Skeletal muscle tissue (tissue), 3 donors: ENCODE measurements at regions not wholly inside any gene's neighbourhood (a gene's known extent, or its start where the extent isn't known, plus 50 kb on each side); places are given as distances from the start of the nearest gene placed in this dataset.

Experiments used
- H3K27ac ChIP-seq: one replicate; pipeline ENCODE4 v1.7.0; 2013; ENCODE audit warnings: mild to moderate bottlenecking, low read depth, low read length, inconsistent platforms
- H3K27me3 ChIP-seq, 3 donors: one replicate each; pipeline ENCODE4 v1.7.0; 2013; ENCODE audit warnings: low read length in 3 of 3; ENCODE audit not compliant: control insufficient read depth in 3 of 3, insufficient read depth in 3 of 3
- H3K36me3 ChIP-seq, 3 donors: one replicate each; pipeline ENCODE4 v1.7.0; 2013; ENCODE audit warnings: low read length in 3 of 3; ENCODE audit not compliant: control insufficient read depth in 3 of 3, insufficient read depth in 3 of 3
- H3K4me1 ChIP-seq, 3 donors: one replicate each; pipeline ENCODE4 v1.7.0; 2013; ENCODE audit warnings: low read length in 3 of 3, mild to moderate bottlenecking in 3 of 3; ENCODE audit not compliant: control insufficient read depth in 3 of 3, insufficient read depth in 3 of 3
- H3K4me3 ChIP-seq, 3 donors: one replicate each; pipeline ENCODE4 v1.7.0; 2013; ENCODE audit warnings: low read length in 3 of 3
- H3K9ac ChIP-seq, 3 donors: one replicate each; pipeline ENCODE4 v1.7.0; 2013; ENCODE audit warnings: low read length in 3 of 3, mild to moderate bottlenecking in 3 of 3, moderate library complexity in 2 of 3, low read depth in 1 of 3
- H3K9me3 ChIP-seq, 3 donors: one replicate each; pipeline ENCODE4 v1.7.0; 2013; ENCODE audit warnings: low read length in 3 of 3; ENCODE audit not compliant: control insufficient read depth in 3 of 3
- donor health status: Osteomylitis.

DNA sequence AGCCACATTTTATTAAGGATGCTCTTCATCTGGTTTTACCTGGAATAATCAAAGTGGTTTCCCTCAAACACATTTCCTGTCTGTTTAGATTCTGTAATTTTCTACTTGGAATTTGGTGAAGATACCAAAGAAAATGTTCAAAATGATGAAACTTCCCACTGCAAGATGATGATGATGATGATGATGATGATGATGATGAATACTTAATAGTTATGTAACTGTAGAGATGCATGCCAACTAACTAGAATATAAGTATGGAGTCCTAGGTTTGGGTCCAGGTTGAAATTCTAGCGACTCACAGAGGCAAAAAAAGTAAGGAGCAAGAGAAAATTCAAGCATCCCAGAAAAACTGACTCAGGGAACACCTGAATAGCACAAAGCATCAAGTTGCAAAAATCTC is 104.0 kb upstream of the KIAA1217 start:
- H3K27ac ChIP-seq, result no peak overlapping the region
- no peak overlapping the region for H3K4me3 ChIP-seq
- H3K36me3 ChIP-seq, result no peaks in the 10 kb centered on the region
- H3K4me1 ChIP-seq, result peaks cover 0 to 4% (median 2%) of the 10 kb centered on the region in 3 donors
- H3K9ac ChIP-seq, result no peak overlapping the region
- H3K9me3 ChIP-seq, result no peaks in the 10 kb centered on the region
- H3K27me3 ChIP-seq, result no peaks in the 10 kb centered on the region

DNA sequence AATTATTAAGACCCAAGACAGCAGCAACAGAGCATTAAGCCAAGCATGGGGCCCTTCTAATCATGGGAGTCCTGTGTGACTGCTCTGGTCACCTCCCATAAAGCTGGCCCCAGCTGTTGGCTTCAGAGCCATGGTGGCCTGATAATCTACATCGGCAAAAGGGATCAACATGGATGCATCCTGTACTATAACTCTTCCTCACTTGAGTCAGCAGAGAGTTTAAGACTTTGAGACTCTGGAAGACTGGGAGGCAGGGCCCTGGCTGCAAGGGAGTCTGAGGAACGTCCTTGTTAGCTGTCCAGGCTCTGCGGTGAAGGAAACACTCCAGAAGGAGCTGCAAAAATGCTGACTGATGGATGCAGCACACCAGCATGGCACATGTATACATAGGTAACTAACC is 95.0 kb upstream of the KIAA1217 start:
- peaks cover 29 to 33% (median 31%) of the 10 kb centered on the region in 3 donors for H3K4me1 ChIP-seq
- peak overlapping the region in 1 of 3 donors; percentile 12 for H3K9ac ChIP-seq
- no peaks in the 10 kb centered on the region for H3K36me3 ChIP-seq
- H3K27ac ChIP-seq, result peak overlapping the region; percentile 97
- no peaks in the 10 kb centered on the region for H3K27me3 ChIP-seq
- H3K9me3 ChIP-seq, result no peaks in the 10 kb centered on the region
- H3K4me3 ChIP-seq, result no peak overlapping the region

DNA sequence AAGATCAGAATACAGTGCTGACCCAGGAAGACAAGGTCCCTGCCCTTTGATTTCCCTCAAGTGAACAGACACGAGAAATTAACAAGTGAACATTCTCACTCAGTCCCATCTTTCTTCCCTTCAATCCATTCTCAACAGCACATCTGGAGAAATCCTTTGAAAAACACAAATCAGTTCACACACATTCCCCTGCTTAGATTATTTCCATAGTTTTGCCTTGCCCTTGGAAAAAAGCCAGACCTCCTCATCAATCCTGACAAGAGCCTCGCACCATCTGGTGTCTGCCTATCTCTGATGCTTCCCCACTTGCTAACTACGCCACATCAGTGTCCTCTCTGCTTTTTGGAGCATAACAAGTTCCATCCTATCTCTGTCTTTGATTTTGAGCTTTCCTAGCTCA is 94.4 kb upstream of the KIAA1217 start:
- peak overlapping the region; percentile 54 to 64 (median 57) for H3K9ac ChIP-seq
- no peaks in the 10 kb centered on the region for H3K9me3 ChIP-seq
- H3K4me3 ChIP-seq, result no peak overlapping the region
- peak overlapping the region; percentile 97 for H3K27ac ChIP-seq
- H3K36me3 ChIP-seq, result no peaks in the 10 kb centered on the region
- peaks cover 29 to 34% (median 31%) of the 10 kb centered on the region in 3 donors for H3K4me1 ChIP-seq
- no peaks in the 10 kb centered on the region for H3K27me3 ChIP-seq

DNA sequence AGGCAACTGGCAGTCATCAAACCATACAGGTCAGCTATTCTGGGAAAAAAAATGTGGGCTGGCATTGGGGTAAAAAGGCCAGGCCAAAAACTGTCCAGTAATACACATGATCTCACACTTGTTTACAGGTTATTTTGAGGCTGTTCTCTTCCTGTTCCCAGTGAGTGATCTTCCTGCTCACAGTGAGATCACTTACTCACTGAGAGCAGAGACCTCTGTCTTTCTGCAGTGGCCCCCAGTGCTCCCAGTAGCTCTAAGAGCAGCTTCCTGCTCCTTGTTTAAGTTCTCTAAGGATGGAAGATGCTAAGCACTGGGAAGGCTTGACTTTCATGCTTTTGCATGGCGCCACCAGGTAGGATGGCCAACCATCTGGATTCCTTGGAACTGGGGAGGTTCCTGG is 93.5 kb upstream of the KIAA1217 start:
- H3K36me3 ChIP-seq, result no peaks in the 10 kb centered on the region
- H3K9ac ChIP-seq, result peak overlapping the region; percentile 57 to 87 (median 75)
- H3K27me3 ChIP-seq, result no peaks in the 10 kb centered on the region
- peaks cover 29 to 43% (median 31%) of the 10 kb centered on the region in 3 donors for H3K4me1 ChIP-seq
- H3K9me3 ChIP-seq, result no peaks in the 10 kb centered on the region
- H3K4me3 ChIP-seq, result peak overlapping the region; percentile 31 to 73 (median 60)
- peak overlapping the region; percentile 97 for H3K27ac ChIP-seq

DNA sequence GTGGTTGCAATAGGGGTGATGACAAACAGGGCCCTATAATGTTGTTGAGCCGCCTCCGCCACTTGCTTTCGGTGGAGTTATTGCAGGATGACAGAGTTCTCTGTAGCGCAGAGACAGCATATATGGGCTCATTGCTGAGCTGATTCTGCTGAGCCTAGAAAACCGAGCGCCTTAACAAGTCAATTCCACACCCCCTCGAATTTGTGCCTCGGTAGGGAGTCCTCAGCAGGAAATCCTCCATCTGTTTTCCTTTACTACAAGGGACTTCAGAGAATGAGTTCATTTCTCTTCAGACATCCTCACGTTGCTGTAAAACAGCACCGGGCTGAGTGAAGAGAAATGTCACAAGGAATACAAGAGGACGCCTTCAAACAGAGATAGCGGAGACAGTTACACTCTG is 90.7 kb upstream of the KIAA1217 start:
- peak overlapping the region; percentile 97 for H3K27ac ChIP-seq

DNA sequence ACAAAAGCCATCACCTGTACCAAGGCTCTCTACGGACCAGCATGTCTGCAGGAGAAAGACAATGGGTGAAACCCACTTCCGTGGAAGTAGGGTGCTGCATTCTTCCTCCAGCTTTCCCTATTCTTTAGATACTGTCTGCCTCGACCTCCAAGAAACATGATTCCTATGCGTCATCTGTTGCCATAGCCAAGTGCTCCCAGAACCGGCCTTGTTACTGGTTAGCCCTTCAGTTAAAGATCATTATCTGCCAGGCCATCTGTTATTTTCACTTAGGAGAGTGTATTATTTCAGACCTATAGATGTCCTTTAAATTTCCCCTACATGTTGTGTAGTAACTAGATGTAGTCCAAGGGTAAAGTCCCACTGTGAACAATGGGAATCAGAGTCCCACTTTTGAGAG is 89.0 kb upstream of the KIAA1217 start:
- Histone ChIP-seq H3K4me3 (peak overlapping the region; percentile 5 to 37 (median 10)), H3K27ac (peak overlapping the region; percentile 21), H3K4me1 (peaks cover 10 to 21% (median 10%) of the 10 kb centered on the region in 3 donors), H3K9ac (peak overlapping the region in 1 of 3 donors; percentile 18), H3K27me3 (no peaks in the 10 kb centered on the region), H3K9me3 (no peaks in the 10 kb centered on the region), H3K36me3 (no peaks in the 10 kb centered on the region)

More for the DNA sequence above, 90.7 kb upstream of the KIAA1217 start:
- peak overlapping the region; percentile 9 to 52 (median 10) for H3K9ac ChIP-seq
- peak overlapping the region; percentile 1 to 17 (median 8) for H3K4me3 ChIP-seq
- peaks cover 25 to 37% (median 25%) of the 10 kb centered on the region in 3 donors for H3K4me1 ChIP-seq
- H3K36me3 ChIP-seq, result no peaks in the 10 kb centered on the region
- H3K27me3 ChIP-seq, result no peaks in the 10 kb centered on the region
- no peaks in the 10 kb centered on the region for H3K9me3 ChIP-seq

DNA sequence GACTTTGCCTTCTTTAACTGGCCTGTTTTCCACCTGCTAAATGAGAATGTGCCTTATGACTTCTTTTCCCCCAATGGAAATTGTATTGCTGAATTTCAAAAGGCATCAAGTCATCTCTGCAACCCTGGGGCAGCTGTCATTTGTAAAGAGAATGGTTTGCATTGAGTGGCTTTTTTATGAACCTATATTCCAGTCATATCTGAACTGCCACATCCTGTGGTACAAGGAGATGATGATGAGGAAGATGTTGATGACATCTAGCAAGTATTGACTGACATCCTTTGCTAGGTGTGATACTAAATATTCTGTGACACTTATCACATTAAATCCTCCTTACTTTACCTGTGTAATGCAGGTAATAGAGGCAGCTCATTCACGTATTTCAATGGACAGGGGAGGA is 88.3 kb upstream of the KIAA1217 start:
- Histone ChIP-seq H3K27ac (no peak overlapping the region), H3K4me1 (peaks cover 5 to 16% (median 7%) of the 10 kb centered on the region in 3 donors), H3K27me3 (no peaks in the 10 kb centered on the region), H3K4me3 (peak overlapping the region in 1 of 3 donors; percentile 5), H3K36me3 (no peaks in the 10 kb centered on the region), H3K9ac (no peak overlapping the region), H3K9me3 (no peaks in the 10 kb centered on the region)

DNA sequence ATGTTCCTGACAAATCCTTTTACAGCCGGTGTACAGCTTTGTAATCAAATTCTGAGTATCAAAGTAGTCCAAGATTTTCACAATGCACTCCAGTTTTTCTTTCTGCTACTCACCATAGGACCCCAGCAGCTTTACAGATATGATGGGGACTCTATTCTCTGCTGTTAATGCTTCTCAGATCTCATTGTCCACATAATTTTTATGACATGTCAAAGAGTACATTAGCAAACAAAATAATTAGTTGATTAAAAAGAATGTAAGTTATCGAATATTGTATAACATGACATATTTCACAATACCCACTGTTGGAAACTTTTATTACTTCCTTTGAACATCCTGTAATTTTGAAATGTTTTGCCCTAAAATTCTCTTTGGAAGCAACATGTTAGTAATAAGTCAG is 81.4 kb upstream of the KIAA1217 start:
- H3K4me3 ChIP-seq, result no peak overlapping the region
- H3K27ac ChIP-seq, result no peak overlapping the region
- H3K9ac ChIP-seq, result no peak overlapping the region
- H3K4me1 ChIP-seq, result peaks cover 5 to 6% (median 5%) of the 10 kb centered on the region in 3 donors
- H3K9me3 ChIP-seq, result no peaks in the 10 kb centered on the region
- H3K36me3 ChIP-seq, result no peaks in the 10 kb centered on the region
- no peaks in the 10 kb centered on the region for H3K27me3 ChIP-seq

DNA sequence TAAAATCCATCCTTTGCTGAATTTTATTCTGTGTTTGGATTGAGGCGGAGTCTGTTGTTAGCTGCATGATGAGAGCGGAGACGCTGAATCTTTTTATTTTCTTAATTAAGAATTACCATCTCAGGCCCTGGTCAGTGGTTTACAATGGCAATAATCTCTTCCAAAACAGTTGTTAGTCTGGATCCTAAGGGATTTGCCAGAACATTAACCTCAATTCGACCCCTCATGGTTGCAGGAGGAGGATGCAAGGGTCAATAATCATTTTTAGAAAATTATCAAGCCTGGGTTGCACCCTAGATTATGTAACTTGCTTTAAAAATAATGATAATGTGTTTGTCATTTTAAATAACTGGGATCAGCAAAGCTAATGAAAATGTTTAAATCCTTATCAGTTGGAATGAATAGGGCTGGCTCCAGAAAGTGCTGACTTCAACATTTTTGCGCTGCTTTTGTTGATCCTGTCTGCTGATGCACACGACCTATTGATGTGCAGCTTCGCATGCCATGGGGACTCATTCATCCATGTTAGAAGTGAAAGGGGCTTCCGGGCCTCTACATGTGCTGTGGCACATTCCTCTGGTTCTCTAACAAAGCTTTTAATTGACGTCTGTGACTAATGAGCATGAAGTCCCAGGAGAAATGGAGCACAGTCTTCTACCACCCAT is 80.7 kb upstream of the KIAA1217 start:
- Histone ChIP-seq H3K9ac (no peak overlapping the region), H3K27ac (no peak overlapping the region)

DNA sequence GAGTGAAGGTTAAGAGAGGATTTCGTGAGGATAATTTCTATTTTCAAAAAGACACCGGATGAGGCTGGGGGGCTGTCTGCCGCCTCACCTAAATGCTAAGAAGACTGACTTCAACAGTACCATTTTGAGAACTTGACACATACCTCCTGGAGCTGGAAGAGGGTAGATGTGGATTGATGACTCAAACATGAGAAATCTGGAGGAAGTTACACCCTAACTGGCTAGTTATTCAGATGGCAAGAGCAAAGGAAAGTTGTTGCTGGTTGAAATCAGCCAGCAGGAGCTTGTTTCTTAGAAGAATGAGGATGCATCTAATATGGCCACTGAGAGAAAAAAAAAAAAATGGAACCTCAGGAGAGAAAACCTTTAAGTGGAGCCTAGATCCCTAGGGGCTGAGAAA is 76.2 kb upstream of the KIAA1217 start:
- peaks cover 2 to 6% (median 5%) of the 10 kb centered on the region in 3 donors for H3K4me1 ChIP-seq
- no peak overlapping the region for H3K27ac ChIP-seq
- no peaks in the 10 kb centered on the region for H3K36me3 ChIP-seq
- H3K9me3 ChIP-seq, result no peaks in the 10 kb centered on the region
- H3K9ac ChIP-seq, result no peak overlapping the region
- H3K4me3 ChIP-seq, result no peak overlapping the region
- no peaks in the 10 kb centered on the region for H3K27me3 ChIP-seq

More for the DNA sequence above, 80.7 kb upstream of the KIAA1217 start:
- peaks cover 5 to 6% (median 5%) of the 10 kb centered on the region in 3 donors for H3K4me1 ChIP-seq
- H3K27me3 ChIP-seq, result no peaks in the 10 kb centered on the region
- H3K9me3 ChIP-seq, result no peaks in the 10 kb centered on the region
- H3K36me3 ChIP-seq, result no peaks in the 10 kb centered on the region
- H3K4me3 ChIP-seq, result no peak overlapping the region
